Activated B cell treated with CpG ODN at 0.5 μM for 24 hours (primary cell): ENCODE measurements at regions not wholly inside any gene's neighbourhood (a gene's known extent, or its start where the extent isn't known, plus 50 kb on each side); places are given as distances from the start of the nearest gene placed in this dataset.

Experiments used
- ATAC-seq: fragments of 200-7000 bp; cut with Tn5 transposase; one replicate; pipeline ENCODE4 v1.10.0; 2021; ENCODE audit warnings: low read depth, mild to moderate bottlenecking, moderate library complexity
- CTCF ChIA-PET: fragments of 350-600 bp; sonication (Branson Sonifier 250); formaldehyde crosslinking; loops from one replicate; lab custom pipeline; 2021; ENCODE audit warnings: antibody characterized with exemption; lab: Charles Lee
- POLR2A ChIA-PET: fragments of 350-600 bp; sonication (Branson Sonifier 250); formaldehyde crosslinking; loops from one replicate; lab custom pipeline; 2021; ENCODE audit warnings: antibody characterized with exemption; lab: Charles Lee
- DNase-seq: peaks from one replicate; pipeline ENCODE4 v3.0.0; 2022
- H3K27ac Mint-ChIP-seq: one replicate; pipeline ENCODE4 v1.8.0; 2020; ENCODE audit warnings: mixed read lengths
- H3K27me3 Mint-ChIP-seq: one replicate; pipeline ENCODE4 v1.8.0; 2021; ENCODE audit warnings: mixed read lengths
- H3K36me3 Mint-ChIP-seq: one replicate; pipeline ENCODE4 v1.8.0; 2021; ENCODE audit warnings: low read depth, mixed read lengths
- H3K4me1 Mint-ChIP-seq: one replicate; pipeline ENCODE4 v1.8.0; 2021; ENCODE audit warnings: mixed read lengths
- H3K4me3 Mint-ChIP-seq: one replicate; pipeline ENCODE4 v1.8.0; 2020; ENCODE audit warnings: mild to moderate bottlenecking, mixed read lengths
- H3K9me3 Mint-ChIP-seq: one replicate; pipeline ENCODE4 v1.8.0; 2020; ENCODE audit warnings: mixed read lengths
- CTCF ChIP-seq: fragments of 200-600 bp; IDR thresholded peaks from one replicate; pipeline ENCODE4 v1.8.0; 2022; ENCODE audit warnings: antibody characterized with exemption, mild to moderate bottlenecking
- intact Hi-C: fragments of 100-400 bp; cut with micrococcal nuclease; formaldehyde crosslinking; loops from one replicate; pipeline ENCODE4 v1.15.1; 2024

- ATAC-seq: no peak
- DNase-seq: no peak
- Mint-ChIP-seq H3K27me3 (no peaks in the 10 kb centered on the region), H3K4me3 (no peak overlapping the region), H3K36me3 (no peaks in the 10 kb centered on the region), H3K4me1 (no peaks in the 10 kb centered on the region), H3K9me3 (peaks cover 14% of the 10 kb centered on the region), H3K27ac (no peak overlapping the region)
- no peak for TF ChIP-seq CTCF
- ChIA-PET POLR2A (no interaction called here), CTCF (no interaction called here)
- intact Hi-C loops: no loop called here
Measured at GRCh38 chr10:131777921-131778320, 122.9 kb upstream of the PPP2R2D start.

- no peaks in the 10 kb centered on the region for H3K4me1 Mint-ChIP-seq
- no peak for ATAC-seq
- no peak for TF ChIP-seq CTCF
- CTCF ChIA-PET: no interaction called here
- no peaks in the 10 kb centered on the region for H3K27me3 Mint-ChIP-seq
- H3K36me3 Mint-ChIP-seq: no peaks in the 10 kb centered on the region
- peaks cover 14% of the 10 kb centered on the region for H3K9me3 Mint-ChIP-seq
- H3K4me3 Mint-ChIP-seq: no peak overlapping the region
- no peak overlapping the region for H3K27ac Mint-ChIP-seq
- DNase-seq: no peak
- POLR2A ChIA-PET: no interaction called here
- intact Hi-C loops: no loop called here
Measured at GRCh38 chr10:131778385-131778784, 122.4 kb upstream of the PPP2R2D start.

- no peaks in the 10 kb centered on the region for H3K36me3 Mint-ChIP-seq
Measured at GRCh38 chr10:131778842-131779241, 122.0 kb upstream of the PPP2R2D start.

GRCh38 chr10:131779661-131780394 is 121.0 kb upstream of the PPP2R2D start:
- DNase-seq: no peak
- ChIA-PET POLR2A (no interaction called here), CTCF (no interaction called here)
- H3K27me3 Mint-ChIP-seq: no peaks in the 10 kb centered on the region
- intact Hi-C loops: no loop called here
- H3K4me1 Mint-ChIP-seq: no peaks in the 10 kb centered on the region
- no peaks in the 10 kb centered on the region for H3K36me3 Mint-ChIP-seq
- no peak overlapping the region for H3K27ac Mint-ChIP-seq
- no peak overlapping the region for H3K4me3 Mint-ChIP-seq
- no peak for ATAC-seq
- no peak for TF ChIP-seq CTCF
- H3K9me3 Mint-ChIP-seq: peaks cover 14% of the 10 kb centered on the region

More at GRCh38 chr10:131778842-131779241, 122.0 kb upstream of the PPP2R2D start:
- Mint-ChIP-seq H3K4me1 (no peaks in the 10 kb centered on the region), H3K27me3 (no peaks in the 10 kb centered on the region), H3K9me3 (peaks cover 14% of the 10 kb centered on the region), H3K4me3 (no peak overlapping the region), H3K27ac (no peak overlapping the region)
- DNase-seq (no peak), ATAC-seq (no peak)
- TF ChIP-seq CTCF: no peak
- intact Hi-C loops: no loop called here
- ChIA-PET CTCF (no interaction called here), POLR2A (no interaction called here)

- Mint-ChIP-seq H3K4me1 (no peaks in the 10 kb centered on the region), H3K4me3 (no peak overlapping the region), H3K9me3 (peaks cover 12% of the 10 kb centered on the region), H3K27me3 (no peaks in the 10 kb centered on the region), H3K27ac (no peak overlapping the region), H3K36me3 (no peaks in the 10 kb centered on the region)
- CTCF ChIA-PET: no interaction called here
- no peak for DNase-seq
- no peak for ATAC-seq
- TF ChIP-seq CTCF: no peak
- intact Hi-C loops: no loop called here
- POLR2A ChIA-PET: no interaction called here
Measured at GRCh38 chr10:131781076-131781475, 119.7 kb upstream of the PPP2R2D start.
